NCI-H460 (cell line): ENCODE measurements at regions not wholly inside any gene's neighbourhood (a gene's known extent, or its start where the extent isn't known, plus 50 kb on each side); places are given as distances from the start of the nearest gene placed in this dataset.
"Not testable (repeated sequence)": the region's sequence is repeated elsewhere in the genome, so short reads cannot be mapped to it uniquely, and the experiment has no call there.

Experiments used
- DNase-seq: peaks from one replicate; pipeline ENCODE4 v3.0.0-alpha.2; 2016; ENCODE audit warnings: low read depth; ENCODE audit errors: extremely low read depth

GRCh38 chr16:61195006-61195405 lies 841.2 kb downstream of the CDH8 start:
- DNase-seq = no peak

DNA sequence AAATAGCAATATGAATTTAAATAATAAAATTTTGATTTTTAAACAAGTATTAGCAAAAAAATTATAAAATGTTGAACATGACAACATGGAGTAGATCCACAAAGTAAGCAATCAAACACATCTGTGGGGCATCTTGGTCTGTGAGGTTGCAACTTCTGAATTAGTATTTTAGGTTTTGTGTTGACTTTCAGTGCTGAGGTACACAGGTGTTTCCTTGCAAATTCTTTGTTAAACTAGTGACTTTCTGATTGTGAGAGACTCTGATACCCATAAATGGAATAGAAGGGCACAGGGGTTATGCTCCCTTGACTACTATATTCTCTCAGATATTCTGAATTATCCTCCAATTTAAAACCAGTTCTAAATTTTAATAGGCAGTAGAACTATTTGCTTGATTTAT lies 841.7 kb downstream of the CDH8 start:
- no peak for DNase-seq

GRCh38 chr16:61182391-61182790 lies 853.8 kb downstream of the CDH8 start:
- no peak for DNase-seq

DNA sequence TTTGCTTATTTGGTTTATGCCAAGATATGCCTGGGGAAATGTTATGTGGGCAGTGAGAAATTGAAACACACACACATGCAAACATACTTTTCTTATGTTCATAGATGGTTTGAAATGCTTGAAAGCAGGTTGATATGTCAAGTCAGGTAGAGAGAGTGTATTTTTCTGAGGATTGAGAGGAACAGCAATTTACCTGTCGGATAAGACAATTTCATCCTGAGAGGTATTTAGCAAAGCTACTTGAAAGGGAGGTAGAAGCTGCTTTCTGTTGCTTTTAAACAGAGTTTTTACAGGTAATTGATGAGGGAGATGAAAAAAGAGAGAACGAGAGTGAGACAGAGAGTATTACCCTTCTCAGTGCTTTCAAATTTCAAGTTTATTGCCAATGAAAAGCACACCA lies 854.3 kb downstream of the CDH8 start:
- DNase-seq = no peak

DNA sequence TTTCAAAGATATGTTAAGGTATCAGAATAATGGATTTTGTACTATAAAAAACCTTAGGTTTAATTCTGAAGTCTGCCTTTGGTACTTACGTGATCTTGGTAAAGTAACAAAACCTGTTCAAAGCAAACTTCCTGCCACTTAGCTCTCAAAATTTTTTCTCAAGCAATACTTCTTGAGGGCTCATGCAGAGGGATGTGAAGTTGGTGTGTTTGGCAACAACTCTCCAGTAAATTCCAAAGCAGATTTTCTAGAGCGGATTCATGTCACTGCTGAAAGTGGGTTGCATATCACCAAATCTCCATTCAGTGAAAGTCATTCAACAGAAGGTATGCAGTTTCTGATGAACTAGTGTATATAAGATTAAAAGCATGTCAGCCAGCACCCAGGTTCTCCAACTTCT lies 856.7 kb downstream of the CDH8 start:
- DNase-seq = no peak

DNA sequence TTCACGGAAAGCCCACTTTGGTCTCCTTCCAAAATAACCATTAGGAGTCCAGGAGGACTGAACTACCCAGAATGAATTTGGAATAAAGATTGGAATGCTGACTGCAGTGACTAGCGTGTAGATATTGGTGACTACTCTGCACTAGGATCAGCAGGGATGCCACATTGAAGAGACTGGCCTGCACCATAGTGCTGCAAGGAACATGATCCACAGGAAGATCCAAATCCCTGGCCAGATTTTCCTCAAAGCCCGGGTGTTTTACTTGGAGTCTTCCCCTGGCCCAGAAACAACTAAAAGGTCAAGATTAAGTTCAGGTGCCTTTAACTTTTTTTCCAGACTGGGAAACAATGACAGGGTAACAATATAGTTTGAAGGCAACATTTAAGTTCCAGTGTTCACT lies 870.4 kb downstream of the CDH8 start:
- DNase-seq = no peak

DNA sequence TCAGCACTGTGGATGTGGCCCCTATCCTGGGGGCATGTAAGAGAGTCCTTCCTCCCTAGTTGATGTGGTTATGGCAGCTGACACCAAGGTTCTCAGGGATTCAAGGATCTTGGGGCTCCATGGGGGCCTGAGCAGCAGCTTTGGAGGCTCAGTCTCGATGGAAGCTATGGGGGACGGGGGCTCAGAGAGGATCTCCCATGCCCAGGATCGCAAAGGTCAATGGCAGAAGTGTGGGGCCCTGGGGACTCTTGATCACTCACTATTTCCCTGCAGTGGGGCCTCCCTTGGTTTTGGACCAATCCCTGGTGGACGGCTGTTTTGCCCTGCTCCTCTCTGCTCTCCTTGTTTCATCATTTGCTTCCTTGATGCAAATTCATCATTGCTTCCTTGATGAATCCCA lies 885.9 kb downstream of the CDH8 start:
- DNase-seq = no peak

GRCh38 chr16:61149709-61150108 lies 886.5 kb downstream of the CDH8 start:
- DNase-seq = no peak

DNA sequence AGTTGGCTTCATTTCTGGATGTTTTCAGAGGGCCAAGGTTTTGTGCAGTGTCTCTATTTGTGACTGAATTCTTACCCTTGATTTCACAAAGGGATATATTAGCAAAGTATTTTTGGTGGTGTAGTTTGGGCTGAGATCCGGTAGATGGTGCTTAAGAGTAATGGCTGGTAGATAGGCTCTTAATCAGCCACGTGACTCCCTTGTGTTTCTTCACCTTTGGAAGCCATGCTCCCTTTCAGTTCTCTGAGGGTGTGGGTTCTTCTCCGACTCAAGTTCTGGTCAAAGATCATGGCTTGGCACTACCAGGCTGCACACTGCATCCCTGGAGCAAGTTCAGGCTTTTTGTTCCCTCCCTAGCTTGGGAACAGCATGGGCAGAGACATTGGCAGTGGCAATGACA lies 887.3 kb downstream of the CDH8 start:
- DNase-seq = no peak

DNA sequence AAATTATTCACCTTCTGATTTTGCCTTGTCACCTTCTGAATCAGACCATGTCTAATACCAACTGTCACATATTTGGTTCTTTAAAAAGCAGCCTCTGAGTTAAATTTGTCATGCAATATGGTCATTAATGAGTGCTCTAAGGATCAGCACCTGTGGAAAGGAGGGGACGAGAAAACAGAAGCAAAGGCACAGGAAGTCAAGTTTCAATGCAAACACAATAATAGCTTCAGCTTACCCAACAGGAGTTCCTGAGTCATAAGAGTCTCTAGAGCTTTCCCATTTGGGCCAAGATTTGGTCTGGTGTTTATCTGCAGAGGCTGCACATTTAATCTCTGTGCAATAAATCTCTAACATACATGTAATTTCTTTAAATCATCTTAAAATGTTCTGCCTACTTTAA lies 889.8 kb downstream of the CDH8 start:
- no peak for DNase-seq

DNA sequence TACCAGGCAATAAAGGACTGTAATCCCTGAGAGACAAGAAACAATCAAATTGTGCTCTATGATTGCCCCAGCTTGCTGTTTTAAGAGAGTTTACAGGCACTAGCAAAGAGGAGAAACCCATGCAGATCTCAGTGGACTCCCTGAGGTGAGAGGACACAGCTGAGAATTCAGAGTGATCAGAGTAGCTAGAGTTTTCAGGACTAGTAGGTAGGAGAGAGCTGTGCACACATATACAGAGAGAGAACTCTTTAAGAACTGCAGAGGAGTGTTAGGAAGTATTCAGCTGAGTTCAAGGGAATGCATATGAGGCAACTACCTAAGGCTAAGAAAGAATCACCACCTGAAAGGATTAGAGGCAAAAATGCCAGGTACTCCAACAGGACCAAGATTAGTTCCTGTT lies 904.8 kb downstream of the CDH8 start:
- no peak for DNase-seq

GRCh38 chr16:61128545-61129323 lies 907.5 kb downstream of the CDH8 start:
- DNase-seq = no peak

DNA sequence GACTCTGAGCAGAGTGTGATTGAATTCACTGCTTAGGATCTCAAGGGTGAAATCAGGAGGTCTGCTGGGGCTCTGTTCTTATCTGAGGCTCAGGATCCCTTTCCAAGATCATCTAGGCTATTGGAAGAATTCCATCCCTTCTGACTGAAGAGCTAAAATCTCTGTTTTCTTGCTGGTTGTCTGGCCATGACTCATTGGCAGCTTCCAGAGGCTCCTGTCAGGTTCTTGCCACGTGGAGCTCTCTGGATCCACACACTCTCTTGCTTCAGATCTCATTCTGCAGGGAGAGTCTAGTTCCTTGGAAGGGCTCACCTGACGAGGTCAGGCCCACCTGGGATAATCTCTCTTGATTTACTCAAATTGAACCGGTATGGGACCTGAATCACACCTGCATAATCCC lies 930.7 kb downstream of the CDH8 start:
- DNase-seq = no peak

GRCh38 chr16:61098505-61098904 lies 937.7 kb downstream of the CDH8 start:
- DNase-seq = no peak

DNA sequence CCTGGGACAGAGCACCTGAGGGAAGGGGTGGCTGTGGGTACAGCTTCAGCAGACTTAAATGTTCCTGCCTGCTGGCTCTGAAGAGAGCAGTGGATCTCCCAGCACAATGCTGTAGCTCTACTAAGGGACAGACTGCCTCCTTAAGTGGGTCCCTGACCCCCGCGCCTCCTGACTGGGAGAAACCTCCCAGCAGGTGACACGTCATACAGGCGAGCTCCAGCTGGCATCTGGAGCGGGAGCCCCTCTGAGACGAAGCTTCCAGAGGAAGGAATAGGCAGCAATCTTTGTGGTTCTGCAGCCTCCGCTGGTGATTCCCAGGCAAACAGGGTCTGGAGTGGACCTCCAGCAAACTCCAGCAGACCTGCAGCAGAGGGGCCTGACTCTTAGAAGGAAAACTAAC lies 944.9 kb downstream of the CDH8 start:
- not testable (repeated sequence) for DNase-seq

DNA sequence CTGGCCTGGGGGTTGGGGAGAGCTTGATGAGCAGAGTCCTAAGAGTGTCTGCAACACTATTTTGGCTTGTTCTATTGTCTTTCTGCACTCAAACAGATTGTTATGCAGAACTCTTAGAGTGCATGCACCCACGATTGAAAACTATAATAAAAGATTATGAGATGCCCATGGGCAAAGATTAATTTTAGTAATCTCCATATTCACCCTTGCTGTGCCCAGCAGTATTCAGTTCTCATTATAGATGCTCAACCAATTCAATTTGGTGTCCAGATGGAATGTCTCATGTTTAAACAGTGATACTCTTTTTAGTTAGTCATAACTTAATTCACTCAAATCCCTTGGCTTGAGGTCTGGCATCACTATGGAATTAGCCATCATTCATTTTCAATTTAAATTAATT lies 952.5 kb downstream of the CDH8 start:
- no peak for DNase-seq

GRCh38 chr16:61074324-61074723 lies 961.9 kb downstream of the CDH8 start:
- no peak for DNase-seq

DNA sequence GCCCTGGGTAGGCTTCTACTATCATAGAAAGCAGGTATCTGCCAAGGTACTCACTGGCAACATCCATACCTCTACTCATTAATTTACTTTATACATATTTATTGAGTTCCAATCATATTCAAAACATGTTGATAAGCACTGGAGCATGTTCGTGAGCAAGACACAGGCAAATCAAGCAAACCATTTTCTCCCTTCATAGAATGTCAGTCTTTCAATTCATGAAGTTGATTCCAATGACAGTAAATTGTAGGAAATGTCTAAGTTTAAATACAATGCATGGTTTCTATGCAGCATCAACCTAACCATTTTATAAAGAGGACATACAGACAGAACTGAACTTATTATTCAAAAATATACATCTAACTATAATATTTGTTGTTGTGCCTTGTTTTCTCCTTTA lies 978.6 kb downstream of the CDH8 start:
- DNase-seq = no peak

DNA sequence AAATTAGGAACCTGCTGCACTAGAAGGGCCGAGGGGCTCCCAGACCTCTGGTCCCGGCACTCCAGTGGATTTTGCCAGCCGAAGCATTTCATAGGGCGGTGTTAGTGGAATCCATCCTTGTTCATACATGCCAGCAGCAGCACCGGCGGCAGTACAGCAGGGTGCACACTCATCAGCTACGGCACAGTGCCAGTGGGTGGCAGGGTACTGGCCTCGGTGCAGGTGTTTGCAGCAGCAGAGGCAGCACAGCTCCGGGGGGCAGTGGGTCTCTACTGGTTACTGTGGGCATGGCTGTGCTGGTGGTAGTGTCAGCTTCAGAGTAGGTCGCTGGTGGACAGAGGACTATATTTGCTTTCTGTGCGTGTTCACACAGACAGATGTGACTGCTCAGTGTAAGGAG lies 985.7 kb downstream of the CDH8 start:
- DNase-seq = no peak

DNA sequence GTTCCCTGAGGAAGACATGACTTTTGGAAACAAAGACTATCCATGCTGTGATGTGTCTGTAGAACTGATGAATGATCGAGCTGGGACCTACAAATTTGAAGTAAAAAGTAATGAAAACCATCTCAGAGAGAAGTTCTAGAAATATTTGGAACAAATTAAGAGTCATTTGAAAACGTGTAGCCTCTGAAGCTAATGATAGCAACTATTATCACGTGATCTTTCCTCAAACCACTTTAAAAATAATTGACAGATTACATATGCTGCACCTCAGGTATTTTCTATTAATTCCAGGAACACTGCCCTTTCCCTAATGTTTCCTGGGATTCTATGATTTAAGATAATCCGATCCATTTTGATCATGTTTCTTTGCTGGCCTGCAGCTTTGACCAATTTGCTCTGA lies 990.3 kb downstream of the CDH8 start:
- DNase-seq = no peak

DNA sequence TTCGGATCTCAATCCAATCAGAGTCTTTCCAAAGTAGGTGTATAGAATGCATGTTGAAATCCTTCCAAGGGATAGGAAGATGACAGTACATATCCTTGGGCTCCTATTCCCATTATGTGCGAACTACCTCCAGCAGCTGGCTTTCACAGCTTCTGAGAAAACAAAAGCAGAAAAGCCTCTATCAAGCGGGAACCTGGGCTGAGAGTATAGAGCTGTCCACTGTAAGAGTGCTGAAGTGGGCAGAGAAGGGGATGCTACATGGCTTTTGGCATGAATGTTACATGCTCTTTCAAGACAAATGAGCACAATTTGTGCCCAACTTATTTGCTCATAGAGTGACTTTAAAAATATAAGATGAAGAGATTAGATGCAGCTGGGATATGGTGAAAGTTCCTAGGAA lies 993.5 kb downstream of the CDH8 start:
- no peak for DNase-seq

GRCh38 chr16:61030616-61031015 lies 1005.6 kb downstream of the CDH8 start:
- no peak for DNase-seq
